GM21390 (cell line): ENCODE measurements at regions not wholly inside any gene's neighbourhood (a gene's known extent, or its start where the extent isn't known, plus 50 kb on each side); places are given as distances from the start of the nearest gene placed in this dataset.

Source experiments
- ATAC-seq: cut with Tn5 transposase; IDR thresholded peaks from one replicate; pipeline ENCODE4 v1.9.1; 2021; ENCODE audit not compliant: unreplicated experiment

- no peak for ATAC-seq
These were observed 126.0 kb upstream of the PARP11 start for GRCh38 chr12:3998968-3999792.

- no peak for ATAC-seq
These were observed 125.2 kb upstream of the PARP11 start for GRCh38 chr12:3998397-3998796.

GRCh38 chr12:3996322-3996721, 123.1 kb upstream of the PARP11 start:
- ATAC-seq: no peak

- ATAC-seq: no peak
These were observed 122.1 kb upstream of the PARP11 start for GRCh38 chr12:3995306-3995705.

GRCh38 chr12:3994500-3994899, 121.3 kb upstream of the PARP11 start:
- no peak for ATAC-seq

GRCh38 chr12:3992945-3993344, 119.7 kb upstream of the PARP11 start:
- ATAC-seq: no peak

- ATAC-seq: no peak
These were observed 118.8 kb upstream of the PARP11 start for GRCh38 chr12:3991798-3992580.

GRCh38 chr12:3990501-3991280, 117.5 kb upstream of the PARP11 start:
- no peak for ATAC-seq

- no peak for ATAC-seq
These were observed 116.0 kb upstream of the PARP11 start for GRCh38 chr12:3989218-3989550.

GRCh38 chr12:3988519-3989217, 115.5 kb upstream of the PARP11 start:
- ATAC-seq: peak; percentile 82

- ATAC-seq: no peak
These were observed 114.4 kb upstream of the PARP11 start for GRCh38 chr12:3987571-3987970.

GRCh38 chr12:3980504-3981272, 107.5 kb upstream of the PARP11 start:
- no peak for ATAC-seq

- ATAC-seq: no peak
These were observed 104.4 kb upstream of the PARP11 start for GRCh38 chr12:3977621-3978020.

GRCh38 chr12:3976351-3976938, 103.2 kb upstream of the PARP11 start:
- no peak for ATAC-seq

- no peak for ATAC-seq
These were observed 102.5 kb upstream of the PARP11 start for GRCh38 chr12:3975652-3976051.

GRCh38 chr12:3974883-3975282, 101.7 kb upstream of the PARP11 start:
- ATAC-seq: no peak

- ATAC-seq: no peak
These were observed 100.9 kb upstream of the PARP11 start for GRCh38 chr12:3973973-3974644.

GRCh38 chr12:3973269-3973884, 100.2 kb upstream of the PARP11 start:
- ATAC-seq: no peak

GRCh38 chr12:3972576-3972975, 99.4 kb upstream of the PARP11 start:
- ATAC-seq: no peak
